Skeletal muscle cell (primary cell): ENCODE measurements at regions not wholly inside any gene's neighbourhood (a gene's known extent, or its start where the extent isn't known, plus 50 kb on each side); places are given as distances from the start of the nearest gene placed in this dataset.
"Not testable (repeated sequence)": the region's sequence is repeated elsewhere in the genome, so short reads cannot be mapped to it uniquely, and the experiment has no call there.

Experiments used
- DNase-seq: peaks from one replicate; pipeline ENCODE4 v3.0.0-alpha.2; 2010; ENCODE audit warnings: low read depth
- H3K4me3 ChIP-seq: 2 replicates; pipeline ENCODE4 v1.5.1; 2011; ENCODE audit warnings: low read depth, mild to moderate bottlenecking, control low read depth, low read length, moderate library complexity

DNA sequence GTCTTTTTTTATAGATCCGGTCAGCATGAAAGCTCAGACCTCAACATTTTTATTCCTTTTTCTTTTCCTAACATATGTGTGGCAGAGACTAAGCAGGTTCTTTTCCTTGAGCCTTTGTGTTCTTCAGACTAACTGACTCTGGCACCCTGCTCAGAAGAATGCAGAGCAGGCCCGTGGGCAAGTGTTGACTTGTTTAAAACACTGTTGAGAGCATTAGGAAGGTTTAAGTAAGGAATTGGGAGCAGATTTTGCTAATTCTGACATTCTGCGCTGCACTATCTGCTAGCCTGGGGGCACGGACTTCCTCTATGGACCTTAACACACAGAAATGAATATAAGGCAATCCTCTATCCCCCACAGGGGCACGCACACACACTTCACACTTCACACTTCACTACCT lies 182.5 kb upstream of the PIK3R1 start:
- DNase-seq = no peak
- H3K4me3 ChIP-seq = no peak overlapping the region

DNA sequence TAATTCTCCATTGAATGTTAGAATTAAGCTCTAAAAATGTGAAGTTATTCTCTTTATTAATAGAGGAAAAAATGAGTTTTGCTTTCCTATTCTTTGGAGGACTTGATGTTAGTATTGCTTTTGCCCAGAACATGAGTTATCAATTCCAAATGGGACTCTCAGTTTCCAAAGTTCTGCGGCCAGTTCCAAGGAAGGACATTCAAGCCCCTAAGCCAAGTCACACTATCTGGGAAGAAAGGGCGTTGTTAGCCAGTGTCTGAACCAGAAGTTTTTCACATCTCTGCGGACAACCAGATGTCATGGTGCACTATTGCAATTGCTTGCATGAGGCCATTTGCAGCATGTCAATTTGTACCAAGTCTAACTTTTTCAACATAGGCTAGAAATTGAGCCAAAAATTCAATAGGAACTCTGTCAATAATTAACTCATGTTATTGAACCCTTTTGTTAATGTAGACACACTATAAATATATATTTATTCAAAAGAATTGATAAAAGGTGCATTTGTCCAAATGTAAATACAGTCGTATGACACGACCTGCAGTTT lies 183.3 kb upstream of the PIK3R1 start:
- no peak for DNase-seq
- no peak overlapping the region for H3K4me3 ChIP-seq

DNA sequence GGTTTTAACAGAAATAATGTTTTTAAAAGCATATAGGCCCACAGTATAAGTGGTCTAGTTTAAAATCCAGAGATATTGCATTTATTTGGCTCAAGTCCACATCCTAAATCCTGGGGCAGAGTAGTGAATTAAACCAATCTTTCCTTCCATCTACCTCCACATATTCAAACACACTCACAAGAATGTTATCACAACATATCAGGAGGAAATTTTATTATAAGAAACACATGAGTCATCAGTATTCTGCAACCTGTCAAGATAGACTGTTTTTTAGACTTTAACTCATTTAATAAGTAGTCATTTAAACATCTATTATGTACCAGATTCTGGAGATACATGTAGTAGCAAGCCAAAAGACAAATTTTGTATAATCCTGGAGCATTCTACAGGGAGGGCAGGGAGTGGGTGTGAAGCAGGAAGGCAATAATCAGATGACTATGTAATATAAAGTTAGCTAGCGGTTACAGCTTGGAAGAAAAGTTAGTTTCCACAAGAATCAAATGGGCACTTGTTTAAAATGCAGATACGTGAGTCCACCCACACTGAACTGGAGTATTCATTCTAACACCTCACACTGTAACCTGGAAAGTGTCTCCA lies 187.3 kb upstream of the PIK3R1 start:
- no peak for DNase-seq
- H3K4me3 ChIP-seq = no peak overlapping the region

DNA sequence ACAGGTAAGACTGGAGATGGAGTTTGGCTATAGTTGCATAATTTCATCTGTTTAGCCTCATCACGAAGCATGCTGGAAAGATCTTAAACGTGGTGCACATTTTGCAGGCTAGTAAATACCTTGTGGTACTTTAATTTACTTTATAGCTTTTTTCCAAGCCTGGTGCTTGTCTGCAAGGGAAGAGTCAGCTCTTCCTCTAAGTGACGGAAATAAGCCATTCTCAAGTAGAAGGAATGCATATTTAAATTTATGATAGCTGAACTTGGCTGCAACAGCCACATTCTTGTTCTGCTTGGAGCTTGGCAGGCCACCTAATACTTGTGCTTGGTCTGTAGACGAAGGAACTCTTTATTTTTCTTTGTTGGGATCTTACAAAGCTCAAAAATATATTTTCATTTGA lies 188.0 kb upstream of the PIK3R1 start:
- DNase-seq = peak; percentile 62

DNA sequence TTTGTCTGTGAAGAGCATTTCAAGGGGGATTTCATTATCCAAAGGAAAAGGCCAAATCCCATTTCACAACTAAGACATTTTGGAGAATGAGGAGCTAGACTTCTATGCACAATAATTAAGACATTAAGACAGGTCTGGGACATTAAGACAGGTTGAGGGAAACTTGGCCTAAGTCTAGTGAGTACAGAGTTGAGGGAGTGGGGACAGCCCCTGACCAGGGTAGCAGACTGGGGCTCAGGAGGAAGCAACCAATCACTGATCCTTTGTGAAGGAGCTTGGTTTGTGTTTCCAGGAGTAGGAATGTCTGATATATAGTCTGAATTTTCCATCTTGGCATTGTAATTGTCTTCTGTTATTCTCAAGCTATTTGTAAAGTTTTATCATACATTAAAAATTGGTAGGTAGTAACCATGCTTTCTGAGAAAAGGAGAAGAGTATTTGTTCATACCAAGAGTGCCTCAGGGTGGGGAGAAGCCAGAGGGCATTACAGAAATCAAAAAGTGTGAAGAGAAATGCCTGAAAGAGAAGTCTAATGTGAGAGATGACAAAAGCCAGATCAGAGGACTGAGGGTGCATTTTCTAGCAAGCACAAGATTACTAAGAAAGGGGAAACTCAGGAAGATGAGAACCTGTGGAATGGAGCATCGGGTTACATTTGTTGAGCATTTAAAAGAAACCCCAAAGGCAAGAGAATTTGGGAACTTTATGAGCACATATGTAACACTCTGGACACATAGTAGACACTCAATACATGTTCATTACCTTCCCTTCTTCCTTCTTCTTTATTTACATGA lies 189.3 kb upstream of the PIK3R1 start:
- DNase-seq = no peak
- H3K4me3 ChIP-seq = no peak overlapping the region

More for the DNA sequence above, 188.0 kb upstream of the PIK3R1 start:
- H3K4me3 ChIP-seq = no peak overlapping the region

DNA sequence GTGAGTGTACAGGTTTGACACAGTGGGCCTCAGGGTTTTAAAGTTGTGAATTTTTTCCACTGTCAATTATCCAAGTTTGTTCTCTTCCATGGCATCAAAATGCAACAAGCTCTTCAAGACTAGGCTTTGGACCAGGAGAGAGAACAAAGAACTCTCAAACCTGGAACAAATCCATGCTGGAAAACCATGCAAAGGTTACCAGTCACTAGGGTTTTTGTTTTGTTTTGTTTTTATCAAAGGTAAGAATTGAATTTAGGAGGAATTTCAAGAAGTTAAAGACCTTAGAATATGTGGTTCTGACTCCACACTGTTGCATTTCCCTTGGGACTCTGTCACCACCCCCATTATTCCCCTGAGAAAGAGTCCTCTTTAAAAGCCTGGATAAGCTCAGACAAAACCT lies 191.1 kb upstream of the PIK3R1 start:
- H3K4me3 ChIP-seq = no peak overlapping the region
- DNase-seq = no peak

DNA sequence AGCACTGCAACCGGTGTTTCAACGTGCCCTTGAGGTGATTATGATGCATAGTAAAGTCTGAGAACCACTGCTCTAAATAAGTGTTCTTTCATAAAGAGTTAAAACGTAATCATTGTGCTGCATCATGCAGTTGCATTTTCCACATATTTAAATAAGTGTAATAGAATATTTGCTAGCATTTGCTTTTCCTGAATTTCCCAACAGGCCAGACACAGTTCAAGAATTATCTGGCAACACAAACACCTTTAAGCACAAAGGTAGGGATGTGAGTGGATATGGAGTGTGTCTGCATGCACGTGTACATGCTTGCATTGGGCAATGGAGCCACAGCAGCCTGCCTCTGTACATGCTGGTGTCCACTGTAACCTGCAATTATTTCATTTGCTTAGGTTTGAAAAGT lies 193.6 kb upstream of the PIK3R1 start:
- no peak for DNase-seq
- no peak overlapping the region for H3K4me3 ChIP-seq

DNA sequence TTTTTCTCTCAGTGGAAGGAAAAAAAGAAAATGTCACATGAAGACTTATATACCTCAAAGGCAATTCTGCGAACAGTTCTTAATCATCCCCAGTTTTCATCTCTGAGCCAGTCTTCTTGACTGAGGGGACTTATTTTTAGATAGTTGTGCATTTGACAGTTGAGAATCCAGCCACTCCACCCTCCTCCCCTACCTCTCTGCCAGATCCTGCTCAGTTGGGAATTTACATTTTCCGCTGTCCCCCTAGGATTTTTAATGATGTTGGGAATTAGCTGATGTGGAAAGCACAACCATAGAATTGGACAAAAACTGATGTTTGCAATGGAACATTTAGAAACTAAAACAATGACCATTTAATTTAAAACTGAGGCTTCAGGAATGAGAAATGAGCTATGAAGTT lies 194.3 kb upstream of the PIK3R1 start:
- no peak overlapping the region for H3K4me3 ChIP-seq
- DNase-seq = no peak

- not testable (repeated sequence) for DNase-seq, H3K4me3 ChIP-seq
Measured at GRCh38 chr5:68020461-68020969, 195.0 kb upstream of the PIK3R1 start.

GRCh38 chr5:68015381-68016302 lies 199.9 kb upstream of the PIK3R1 start:
- no peak overlapping the region for H3K4me3 ChIP-seq
- no peak for DNase-seq

- H3K4me3 ChIP-seq = no peak overlapping the region
- no peak for DNase-seq
Measured at GRCh38 chr5:68012831-68013230, 202.7 kb upstream of the PIK3R1 start.

DNA sequence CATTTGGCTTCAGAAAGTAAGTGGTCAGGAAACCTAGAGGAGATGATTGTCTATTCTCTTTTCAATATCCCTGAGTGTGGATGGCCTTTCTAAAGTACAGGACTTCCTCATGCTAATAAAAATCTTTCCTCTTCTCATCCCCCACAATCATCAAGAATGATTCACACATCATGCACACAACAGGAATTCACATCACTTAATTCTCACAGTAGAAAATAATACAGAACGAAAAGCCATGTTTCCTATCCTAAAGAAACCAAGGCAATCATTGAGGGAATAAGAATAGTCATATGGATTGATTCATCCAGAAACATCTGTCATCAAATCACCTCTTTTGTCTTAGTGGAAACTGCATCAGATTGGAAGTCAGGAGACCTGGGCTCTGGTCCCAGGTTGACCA lies 203.1 kb upstream of the PIK3R1 start:
- DNase-seq = no peak
- no peak overlapping the region for H3K4me3 ChIP-seq

DNA sequence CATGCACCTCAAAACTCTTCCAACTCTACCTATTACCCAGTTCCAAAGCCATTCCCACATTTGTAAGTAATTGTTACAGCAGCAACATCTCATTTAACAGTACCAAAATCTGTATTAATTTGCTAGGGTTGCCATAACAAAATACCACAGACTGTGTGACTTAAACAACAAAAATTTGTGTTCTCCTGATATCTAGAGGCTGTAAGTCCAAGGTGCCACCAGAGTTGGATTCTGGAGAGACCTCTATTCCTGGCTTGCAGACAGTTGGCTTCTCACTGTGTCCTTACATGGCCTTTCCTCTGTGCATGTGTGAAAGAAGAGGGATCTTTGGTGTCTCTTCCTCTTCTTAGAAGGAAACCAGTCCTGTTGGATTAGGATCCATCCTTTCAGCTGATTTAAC lies 203.8 kb upstream of the PIK3R1 start:
- no peak for DNase-seq
- H3K4me3 ChIP-seq = no peak overlapping the region

GRCh38 chr5:68011259-68011760 lies 204.2 kb upstream of the PIK3R1 start:
- DNase-seq = no peak
- H3K4me3 ChIP-seq = no peak overlapping the region

GRCh38 chr5:68010740-68011139 lies 204.8 kb upstream of the PIK3R1 start:
- no peak for DNase-seq
- no peak overlapping the region for H3K4me3 ChIP-seq

GRCh38 chr5:68007451-68007850 lies 208.1 kb upstream of the PIK3R1 start:
- DNase-seq = peak; percentile 90
- no peak overlapping the region for H3K4me3 ChIP-seq

DNA sequence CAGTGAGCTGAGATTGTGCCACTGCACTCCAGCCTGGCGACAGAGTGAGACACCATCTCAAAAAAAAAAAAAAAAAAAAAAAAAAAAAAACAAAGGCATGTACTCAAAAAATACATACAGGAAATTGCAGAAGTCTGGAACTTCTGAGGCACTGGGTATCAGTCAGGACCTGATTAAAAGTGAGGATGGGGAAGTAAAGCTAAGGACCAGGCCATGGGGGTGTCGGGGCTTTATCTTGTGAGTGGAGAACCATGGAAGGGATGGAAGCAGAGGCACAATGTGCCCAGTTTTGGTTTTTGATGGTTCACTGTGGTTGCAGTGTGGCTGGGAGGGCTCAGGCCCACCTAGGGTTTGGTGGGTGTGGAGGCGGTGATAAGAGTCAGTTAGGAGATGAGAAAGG lies 212.7 kb upstream of the PIK3R1 start:
- no peak for DNase-seq
- no peak overlapping the region for H3K4me3 ChIP-seq

DNA sequence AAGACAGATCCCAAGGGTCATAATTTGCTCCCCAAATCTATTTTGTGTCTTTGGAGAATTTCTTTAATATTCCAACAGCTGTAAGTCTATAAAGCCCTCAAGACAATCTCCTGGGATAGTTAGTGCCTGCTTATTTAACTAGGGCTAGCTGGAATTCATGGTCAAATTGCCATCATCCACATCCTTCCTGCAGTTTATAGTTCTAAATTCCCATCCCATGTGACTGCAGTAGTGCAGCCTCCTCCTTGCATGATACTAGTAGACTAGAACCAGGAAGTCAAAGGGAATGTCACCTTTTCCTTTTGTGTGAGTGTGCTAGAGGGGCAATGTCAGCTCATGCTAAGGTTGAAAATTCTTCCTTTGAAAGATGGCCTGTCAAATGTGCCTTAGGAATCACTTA lies 214.8 kb upstream of the PIK3R1 start:
- no peak overlapping the region for H3K4me3 ChIP-seq
- no peak for DNase-seq

- H3K4me3 ChIP-seq = no peak overlapping the region
- no peak for DNase-seq
Measured at GRCh38 chr5:67999391-67999790, 216.2 kb upstream of the PIK3R1 start.
